HEK293 (cell line): ENCODE measurements at regions not wholly inside any gene's neighbourhood (a gene's known extent, or its start where the extent isn't known, plus 50 kb on each side); places are given as distances from the start of the nearest gene placed in this dataset.

Experiments used
- CTCF ChIP-seq: fragments of 450-650 bp; formaldehyde crosslinking; IDR thresholded peaks from 2 replicates; pipeline ENCODE4 v1.5.1; 2016; ENCODE audit warnings: missing biosample characterization, missing genetic modification characterization
- ZBTB11 ChIP-seq: fragments of 450-650 bp; formaldehyde crosslinking; conservative IDR thresholded peaks from 2 replicates; pipeline ENCODE4 v1.5.1; 2016; ENCODE audit warnings: low read depth, missing biosample characterization, missing genetic modification characterization

DNA sequence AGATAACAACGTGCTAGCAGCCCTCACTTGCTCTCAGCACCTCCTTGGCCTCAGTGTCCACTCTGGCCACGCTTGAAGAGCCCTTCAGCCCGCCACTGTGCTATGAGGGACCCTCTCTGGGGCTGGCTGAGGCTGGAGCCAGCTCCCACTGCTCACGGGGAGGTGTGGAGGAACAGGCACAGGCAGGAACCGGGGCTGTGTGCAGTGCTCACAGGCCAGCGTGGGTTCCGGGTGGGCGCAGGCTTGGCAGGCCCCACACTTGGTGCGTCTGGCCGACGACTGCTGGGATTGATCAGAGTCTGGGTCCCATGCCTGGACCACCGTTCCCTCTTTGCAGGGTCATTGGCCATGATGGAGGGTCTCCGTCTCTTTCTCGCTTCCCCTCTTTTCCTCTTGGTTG lies 194.3 kb upstream of the GRAMD2B start:
- TF ChIP-seq ZBTB11 (tag by site-specific recombination) (no peak), CTCF (no peak)
